ENCODE measurements at regions not wholly inside any gene's neighbourhood (a gene's known extent, or its start where the extent isn't known, plus 50 kb on each side); places are given as distances from the start of the nearest gene placed in this dataset.

GRCh38 chr2:57453945-57454344 is 592.7 kb upstream of the VRK2 start:
- Histone ChIP-seq H3K4me3 (no peak overlapping the region), H3K36me3 (no peaks in the 10 kb centered on the region), H3K4me1 (no peaks in the 10 kb centered on the region), H3K27ac (no peak overlapping the region), H3K9me3 (no peaks in the 10 kb centered on the region), H3K27me3 (no peaks in the 10 kb centered on the region)
- DNase-seq (ENCODE audit: low spot score in 2 of 2): no peak
- intact Hi-C loops (cut with DNase I): no loop called here
- no peak for TF ChIP-seq CTCF (IDR thresholded peaks at IDR 0.05)

GRCh38 chr2:57460396-57461276 is 586.0 kb upstream of the VRK2 start:
- no peak for TF ChIP-seq CTCF (IDR thresholded peaks at IDR 0.05)
- intact Hi-C loops (cut with DNase I): no loop called here
- Histone ChIP-seq H3K27me3 (no peaks in the 10 kb centered on the region), H3K36me3 (no peaks in the 10 kb centered on the region), H3K4me1 (no peaks in the 10 kb centered on the region), H3K4me3 (no peak overlapping the region), H3K27ac (no peak overlapping the region), H3K9me3 (no peaks in the 10 kb centered on the region)
- DNase-seq (ENCODE audit: low spot score in 2 of 2): no peak

DNA sequence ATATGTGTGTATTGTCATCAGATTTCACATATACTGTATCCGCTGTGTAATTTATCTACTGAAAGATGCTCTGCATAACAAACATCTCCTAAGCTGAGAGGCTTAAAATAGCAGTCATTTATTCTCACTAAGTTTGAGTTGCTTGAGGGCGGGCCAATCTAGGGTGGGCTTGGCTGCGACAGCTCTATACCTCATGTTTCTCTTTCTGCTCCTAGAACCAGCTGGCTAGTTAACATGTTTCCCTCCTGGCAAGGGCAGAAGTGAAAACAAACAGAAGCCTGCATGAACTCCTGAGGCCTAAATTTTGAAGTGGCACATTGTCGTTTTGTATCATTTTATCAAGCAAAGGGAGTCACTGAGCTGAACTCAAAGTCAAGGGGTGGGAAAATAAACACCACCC is 585.0 kb upstream of the VRK2 start:
- H3K4me1 ChIP-seq: no peaks in the 10 kb centered on the region
- intact Hi-C loops (cut with DNase I): no loop called here
- no peaks in the 10 kb centered on the region for H3K36me3 ChIP-seq
- no peak for TF ChIP-seq CTCF (IDR thresholded peaks at IDR 0.05)
- DNase-seq (ENCODE audit: low spot score in 2 of 2): no peak
- no peak overlapping the region for H3K27ac ChIP-seq
- H3K27me3 ChIP-seq: no peaks in the 10 kb centered on the region
- no peak overlapping the region for H3K4me3 ChIP-seq
- H3K9me3 ChIP-seq: no peaks in the 10 kb centered on the region

DNA sequence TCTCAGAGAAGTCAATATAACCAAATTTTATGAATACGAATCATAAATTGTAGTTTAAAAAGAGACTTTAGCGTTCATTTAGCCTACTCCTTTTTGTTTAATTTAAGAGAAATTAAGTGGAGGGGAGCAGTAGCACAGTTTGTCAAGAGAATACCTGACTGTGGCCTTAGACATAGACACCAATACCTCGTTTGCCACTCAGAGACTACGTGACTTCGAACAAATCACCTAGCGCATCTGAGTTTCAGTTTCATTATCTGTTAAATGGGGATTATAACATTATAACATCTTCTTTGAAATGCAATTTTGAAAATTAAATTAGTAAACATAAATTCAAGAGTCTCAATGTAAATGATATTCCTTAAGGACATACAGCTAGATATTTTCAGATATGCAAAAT is 581.5 kb upstream of the VRK2 start:
- H3K36me3 ChIP-seq: no peaks in the 10 kb centered on the region
- no peaks in the 10 kb centered on the region for H3K4me1 ChIP-seq

DNA sequence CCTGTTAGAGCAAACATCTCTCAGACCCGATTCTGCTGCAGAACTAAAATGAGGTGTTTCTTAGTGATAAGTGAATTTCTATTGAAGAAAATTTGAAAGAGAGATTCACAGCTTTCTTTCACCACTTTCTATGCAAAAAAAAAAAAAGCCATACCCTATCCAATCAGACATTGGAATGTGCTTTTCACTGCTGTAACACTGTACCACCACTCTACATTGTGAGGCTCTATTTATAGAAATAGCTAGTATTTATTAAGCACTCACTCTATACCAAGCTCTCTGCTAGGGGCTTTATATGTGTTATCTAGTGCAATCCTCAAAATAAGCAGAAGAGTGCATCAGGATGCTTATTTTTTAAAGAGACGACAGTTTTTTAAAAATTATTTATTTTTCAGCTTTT is 580.6 kb upstream of the VRK2 start:
- no peaks in the 10 kb centered on the region for H3K9me3 ChIP-seq

More for the DNA sequence above, 581.5 kb upstream of the VRK2 start:
- Histone ChIP-seq H3K4me3 (no peak overlapping the region), H3K27ac (no peak overlapping the region), H3K9me3 (no peaks in the 10 kb centered on the region), H3K27me3 (no peaks in the 10 kb centered on the region)
- intact Hi-C loops (cut with DNase I): no loop called here
- no peak for TF ChIP-seq CTCF (IDR thresholded peaks at IDR 0.05)
- no peak for DNase-seq (ENCODE audit: low spot score in 2 of 2)

More for the DNA sequence above, 580.6 kb upstream of the VRK2 start:
- H3K4me1 ChIP-seq: no peaks in the 10 kb centered on the region
- H3K27ac ChIP-seq: no peak overlapping the region
- no peak for TF ChIP-seq CTCF (IDR thresholded peaks at IDR 0.05)
- H3K4me3 ChIP-seq: no peak overlapping the region
- no peak for DNase-seq (ENCODE audit: low spot score in 2 of 2)
- no peaks in the 10 kb centered on the region for H3K36me3 ChIP-seq
- intact Hi-C loops (cut with DNase I): no loop called here
- H3K27me3 ChIP-seq: no peaks in the 10 kb centered on the region
